Thyroid gland (tissue), 4 donors: ENCODE measurements at regions not wholly inside any gene's neighbourhood (a gene's known extent, or its start where the extent isn't known, plus 50 kb on each side); places are given as distances from the start of the nearest gene placed in this dataset.

Experiments
- CTCF ChIP-seq, 6 experiments: fragments of 200-600 bp in 3 of 6; fragments of 450-650 bp in 3 of 6; sonication (generic) in 3 of 6; IDR thresholded peaks; one replicate each; pipeline ENCODE4 v1.5.1; 2016 to 2019; ENCODE audit warnings: antibody characterized with exemption in 6 of 6, mild to moderate bottlenecking in 2 of 6, inconsistent platforms in 1 of 6, moderate library complexity in 1 of 6
- POLR2A ChIP-seq, 2 donors: fragments of 450-650 bp; IDR thresholded peaks; one replicate each; pipeline ENCODE4 v1.6.1; 2017; ENCODE audit warnings: antibody characterized with exemption in 2 of 2, mild to moderate bottlenecking in 2 of 2, moderate library complexity in 1 of 2

- TF ChIP-seq CTCF (IDR thresholded peaks at IDR 0.05) (no peak), POLR2A (IDR thresholded peaks at IDR 0.05) (no peak)
Measured at GRCh38 chr1:94322696-94323095, 85.3 kb upstream of the ARHGAP29 start.
